ENCODE measurements at regions not wholly inside any gene's neighbourhood (a gene's known extent, or its start where the extent isn't known, plus 50 kb on each side); places are given as distances from the start of the nearest gene placed in this dataset.

- no peak overlapping the region for H3K4me3 ChIP-seq (ENCODE audit: low read depth, low read length)
- H3K27me3 ChIP-seq, result no peaks in the 10 kb centered on the region
- DNase-seq, result no peak
- no peak for TF ChIP-seq CTCF (IDR thresholded peaks at IDR 0.05; ENCODE audit: low read depth, low read length)
- H3K36me3 ChIP-seq, result no peaks in the 10 kb centered on the region
- H3K9me3 ChIP-seq, result no peaks in the 10 kb centered on the region
- no peaks in the 10 kb centered on the region for H3K4me1 ChIP-seq
These were observed 1207.0 kb downstream of the XPNPEP1 start for GRCh38 chr10:108716352-108716751.

GRCh38 chr10:108709927-108710722, 1213.2 kb downstream of the XPNPEP1 start:
- Histone ChIP-seq H3K27me3 (no peaks in the 10 kb centered on the region), H3K36me3 (no peaks in the 10 kb centered on the region), H3K4me3 (ENCODE audit: low read depth, low read length) (no peak overlapping the region), H3K4me1 (no peaks in the 10 kb centered on the region), H3K9me3 (no peaks in the 10 kb centered on the region)
- no peak for DNase-seq
- no peak for TF ChIP-seq CTCF (IDR thresholded peaks at IDR 0.05; ENCODE audit: low read depth, low read length)

GRCh38 chr10:108708363-108708762, 1214.9 kb downstream of the XPNPEP1 start:
- H3K4me3 ChIP-seq (ENCODE audit: low read depth, low read length), result no peak overlapping the region
- H3K4me1 ChIP-seq, result no peaks in the 10 kb centered on the region
- DNase-seq, result no peak
- H3K36me3 ChIP-seq, result no peaks in the 10 kb centered on the region
- H3K27me3 ChIP-seq, result no peaks in the 10 kb centered on the region
- H3K9me3 ChIP-seq, result no peaks in the 10 kb centered on the region
- TF ChIP-seq CTCF (IDR thresholded peaks at IDR 0.05; ENCODE audit: low read depth, low read length), result no peak

- DNase-seq, result no peak
- no peak overlapping the region for H3K4me3 ChIP-seq (ENCODE audit: low read depth, low read length)
- no peaks in the 10 kb centered on the region for H3K36me3 ChIP-seq
- no peaks in the 10 kb centered on the region for H3K27me3 ChIP-seq
- no peaks in the 10 kb centered on the region for H3K9me3 ChIP-seq
- no peaks in the 10 kb centered on the region for H3K4me1 ChIP-seq
- no peak for TF ChIP-seq CTCF (IDR thresholded peaks at IDR 0.05; ENCODE audit: low read depth, low read length)
These were observed 1226.4 kb downstream of the XPNPEP1 start for GRCh38 chr10:108696792-108697477.

- no peak overlapping the region for H3K4me3 ChIP-seq (ENCODE audit: low read depth, low read length)
- no peaks in the 10 kb centered on the region for H3K36me3 ChIP-seq
- no peaks in the 10 kb centered on the region for H3K27me3 ChIP-seq
- DNase-seq, result no peak
- no peaks in the 10 kb centered on the region for H3K9me3 ChIP-seq
- no peak for TF ChIP-seq CTCF (IDR thresholded peaks at IDR 0.05; ENCODE audit: low read depth, low read length)
- H3K4me1 ChIP-seq, result no peaks in the 10 kb centered on the region
These were observed 1232.2 kb downstream of the XPNPEP1 start for GRCh38 chr10:108691126-108691525.

GRCh38 chr10:108690530-108690929, 1232.8 kb downstream of the XPNPEP1 start:
- DNase-seq, result no peak
- no peaks in the 10 kb centered on the region for H3K27me3 ChIP-seq
- no peak overlapping the region for H3K4me3 ChIP-seq (ENCODE audit: low read depth, low read length)
- TF ChIP-seq CTCF (IDR thresholded peaks at IDR 0.05; ENCODE audit: low read depth, low read length), result no peak
- no peaks in the 10 kb centered on the region for H3K9me3 ChIP-seq
- no peaks in the 10 kb centered on the region for H3K36me3 ChIP-seq
- no peaks in the 10 kb centered on the region for H3K4me1 ChIP-seq
